Fibroblast of lung (primary cell): ENCODE measurements at regions not wholly inside any gene's neighbourhood (a gene's known extent, or its start where the extent isn't known, plus 50 kb on each side); places are given as distances from the start of the nearest gene placed in this dataset.

Source experiments
- DNase-seq, 2 donors: peaks; one replicate each; pipeline versions ENCODE4 v3.0.0 to v3.0.0-alpha.2; 2010; ENCODE audit warnings: low read depth in 2 of 2
- H2AFZ ChIP-seq: 2 replicates; pipeline ENCODE4 v1.5.1; 2012; ENCODE audit warnings: low read length, control low read depth, inconsistent platforms
- H3K27ac ChIP-seq: 2 replicates; pipeline ENCODE4 v1.5.1; 2011; ENCODE audit warnings: low read length, control low read depth; ENCODE audit not compliant: insufficient read depth
- H3K27me3 ChIP-seq: 2 replicates; pipeline ENCODE4 v1.5.1; 2011; ENCODE audit warnings: mild to moderate bottlenecking, low read length; ENCODE audit not compliant: control insufficient read depth, insufficient read depth
- H3K36me3 ChIP-seq: 2 replicates; pipeline ENCODE4 v1.5.1; 2011; ENCODE audit warnings: low read length; ENCODE audit not compliant: control insufficient read depth, insufficient read depth
- H3K4me1 ChIP-seq: 2 replicates; pipeline ENCODE4 v1.5.1; 2011; ENCODE audit warnings: low read length; ENCODE audit not compliant: control insufficient read depth, insufficient read depth; ENCODE audit errors: extremely low read depth
- H3K4me2 ChIP-seq: 2 replicates; pipeline ENCODE4 v1.5.1; 2011; ENCODE audit warnings: low read length, control low read depth; ENCODE audit not compliant: insufficient read depth; ENCODE audit errors: extremely low read depth
- H3K4me3 ChIP-seq, 4 experiments: fragments of 200-600 bp in 1 of 4; sonication (generic) in 1 of 4; replicated peaks in 1 of 4; 2 replicates each; pipeline ENCODE4 v1.5.1; 2011 to 2016; ENCODE audit warnings: low read length in 4 of 4, low read depth in 3 of 4, mild to moderate bottlenecking in 3 of 4, control low read depth in 2 of 4, inconsistent platforms in 1 of 4, mixed read lengths in 1 of 4; ENCODE audit not compliant: insufficient read depth in 1 of 4; ENCODE audit errors: control extremely low read depth in 1 of 4
- H3K79me2 ChIP-seq: 2 replicates; pipeline ENCODE4 v1.5.1; 2012; ENCODE audit warnings: mild to moderate bottlenecking, low read length, inconsistent platforms; ENCODE audit not compliant: control insufficient read depth, insufficient read depth
- H3K9ac ChIP-seq: 2 replicates; pipeline ENCODE4 v1.5.1; 2011; ENCODE audit warnings: mild to moderate bottlenecking, low read length, control low read depth; ENCODE audit not compliant: insufficient read depth
- H3K9me3 ChIP-seq: 2 replicates; pipeline ENCODE4 v1.5.1; 2012; ENCODE audit warnings: low read depth, low read length; ENCODE audit not compliant: control insufficient read depth, insufficient read depth
- H4K20me1 ChIP-seq: 2 replicates; pipeline ENCODE4 v1.5.1; 2011; ENCODE audit warnings: low read length; ENCODE audit not compliant: control insufficient read depth, insufficient read depth; ENCODE audit errors: extremely low read depth
- CTCF ChIP-seq, 2 donors: IDR thresholded peaks in 1 of 2; conservative IDR thresholded peaks in 1 of 2; 1 replicate in 1 of 2; 2 replicates in 1 of 2; pipeline ENCODE4 v1.5.1; 2011 to 2012; ENCODE audit warnings: low read length in 2 of 2, control low read depth in 1 of 2, inconsistent platforms in 1 of 2, low read depth in 1 of 2, mild to moderate bottlenecking in 1 of 2
- EZH2 ChIP-seq: IDR thresholded peaks from 2 replicates; pipeline ENCODE4 v1.5.1; 2012; ENCODE audit warnings: low read length, control low read depth, mild to moderate bottlenecking; ENCODE audit errors: missing control alignments

GRCh38 chr12:87383680-87384079, 645.5 kb downstream of the C12orf50 start:
- no peaks in the 10 kb centered on the region for H3K27me3 ChIP-seq
- no peaks in the 10 kb centered on the region for H4K20me1 ChIP-seq
- H3K4me2 ChIP-seq: no peak overlapping the region
- TF ChIP-seq EZH2 (no peak), CTCF (conservative IDR thresholded peaks at IDR 0.05 in 1 of 2, IDR thresholded peaks at IDR 0.05 in 1 of 2; ENCODE audit: low read depth in 1 of 2, low read length in 2 of 2) (no peak)
- no peaks in the 10 kb centered on the region for H3K79me2 ChIP-seq
- H3K9me3 ChIP-seq: no peaks in the 10 kb centered on the region
- no peak overlapping the region for H3K27ac ChIP-seq
- H3K4me1 ChIP-seq: no peaks in the 10 kb centered on the region
- no peak overlapping the region for H2AFZ ChIP-seq
- H3K36me3 ChIP-seq: no peaks in the 10 kb centered on the region
- DNase-seq: peak in 1 of 2 donors; percentile 4
- H3K4me3 ChIP-seq: no peak overlapping the region
- no peak overlapping the region for H3K9ac ChIP-seq

GRCh38 chr12:87382959-87383566, 646.1 kb downstream of the C12orf50 start:
- no peak overlapping the region for H3K27ac ChIP-seq
- TF ChIP-seq CTCF (conservative IDR thresholded peaks at IDR 0.05 in 1 of 2, IDR thresholded peaks at IDR 0.05 in 1 of 2; ENCODE audit: low read depth in 1 of 2, low read length in 2 of 2) (no peak), EZH2 (no peak)
- H3K36me3 ChIP-seq: no peaks in the 10 kb centered on the region
- no peak overlapping the region for H2AFZ ChIP-seq
- H3K9ac ChIP-seq: no peak overlapping the region
- H4K20me1 ChIP-seq: no peaks in the 10 kb centered on the region
- H3K79me2 ChIP-seq: no peaks in the 10 kb centered on the region
- H3K4me3 ChIP-seq: no peak overlapping the region
- no peaks in the 10 kb centered on the region for H3K9me3 ChIP-seq
- no peak for DNase-seq
- no peaks in the 10 kb centered on the region for H3K27me3 ChIP-seq
- no peaks in the 10 kb centered on the region for H3K4me1 ChIP-seq
- no peak overlapping the region for H3K4me2 ChIP-seq

- H3K79me2 ChIP-seq: no peaks in the 10 kb centered on the region
- H3K4me1 ChIP-seq: no peaks in the 10 kb centered on the region
- no peak overlapping the region for H3K4me2 ChIP-seq
- H2AFZ ChIP-seq: no peak overlapping the region
- TF ChIP-seq EZH2 (no peak), CTCF (conservative IDR thresholded peaks at IDR 0.05 in 1 of 2, IDR thresholded peaks at IDR 0.05 in 1 of 2; ENCODE audit: low read depth in 1 of 2, low read length in 2 of 2) (no peak)
- no peak overlapping the region for H3K27ac ChIP-seq
- no peaks in the 10 kb centered on the region for H3K36me3 ChIP-seq
- no peak for DNase-seq
- H3K27me3 ChIP-seq: no peaks in the 10 kb centered on the region
- H3K9me3 ChIP-seq: no peaks in the 10 kb centered on the region
- no peak overlapping the region for H3K9ac ChIP-seq
- no peak overlapping the region for H3K4me3 ChIP-seq
- H4K20me1 ChIP-seq: no peaks in the 10 kb centered on the region
Measured at GRCh38 chr12:87382436-87382835, 646.8 kb downstream of the C12orf50 start.
